ENCODE measurements at regions not wholly inside any gene's neighbourhood (a gene's known extent, or its start where the extent isn't known, plus 50 kb on each side); places are given as distances from the start of the nearest gene placed in this dataset.
"Not testable (repeated sequence)": the region's sequence is repeated elsewhere in the genome, so short reads cannot be mapped to it uniquely, and the experiment has no call there.

GRCh38 chr11:81203876-81204275 lies 1529.8 kb downstream of the FAM181B start:
- Histone ChIP-seq H3K4me1 (ENCODE audit: control insufficient read depth, insufficient read depth, low read length) (no peaks in the 10 kb centered on the region), H3K36me3 (ENCODE audit: control insufficient read depth, insufficient read depth, low read length) (no peaks in the 10 kb centered on the region), H3K4me3 (ENCODE audit: low read length) (no peak overlapping the region), H3K9me3 (ENCODE audit: control insufficient read depth, low read length) (no peaks in the 10 kb centered on the region), H3K27me3 (ENCODE audit: control insufficient read depth, insufficient read depth, low read length) (no peaks in the 10 kb centered on the region), H3K9ac (ENCODE audit: low read length) (no peak overlapping the region)

GRCh38 chr11:81197396-81197795 lies 1536.3 kb downstream of the FAM181B start:
- no peaks in the 10 kb centered on the region for H3K4me1 ChIP-seq (ENCODE audit: control insufficient read depth, insufficient read depth, low read length)
- H3K36me3 ChIP-seq (ENCODE audit: control insufficient read depth, insufficient read depth, low read length) = no peaks in the 10 kb centered on the region
- H3K9ac ChIP-seq (ENCODE audit: low read length) = no peak overlapping the region
- H3K27me3 ChIP-seq (ENCODE audit: control insufficient read depth, insufficient read depth, low read length) = no peaks in the 10 kb centered on the region
- no peaks in the 10 kb centered on the region for H3K9me3 ChIP-seq (ENCODE audit: control insufficient read depth, low read length)
- no peak overlapping the region for H3K4me3 ChIP-seq (ENCODE audit: low read length)

GRCh38 chr11:81192516-81192915 lies 1541.1 kb downstream of the FAM181B start:
- Histone ChIP-seq H3K36me3 (ENCODE audit: control insufficient read depth, insufficient read depth, low read length) (no peaks in the 10 kb centered on the region), H3K4me3 (ENCODE audit: low read length) (no peak overlapping the region), H3K27me3 (ENCODE audit: control insufficient read depth, insufficient read depth, low read length) (no peaks in the 10 kb centered on the region), H3K9me3 (ENCODE audit: control insufficient read depth, low read length) (no peaks in the 10 kb centered on the region), H3K9ac (ENCODE audit: low read length) (no peak overlapping the region), H3K4me1 (ENCODE audit: control insufficient read depth, insufficient read depth, low read length) (no peaks in the 10 kb centered on the region)

- no peaks in the 10 kb centered on the region for H3K9me3 ChIP-seq (ENCODE audit: control insufficient read depth, low read length)
- no peak overlapping the region for H3K4me3 ChIP-seq (ENCODE audit: low read length)
- no peaks in the 10 kb centered on the region for H3K4me1 ChIP-seq (ENCODE audit: control insufficient read depth, insufficient read depth, low read length)
- no peak overlapping the region for H3K9ac ChIP-seq (ENCODE audit: low read length)
- H3K36me3 ChIP-seq (ENCODE audit: control insufficient read depth, insufficient read depth, low read length) = no peaks in the 10 kb centered on the region
- H3K27me3 ChIP-seq (ENCODE audit: control insufficient read depth, insufficient read depth, low read length) = no peaks in the 10 kb centered on the region
These were observed 1543.1 kb downstream of the FAM181B start for GRCh38 chr11:81190546-81190945.

- not testable (repeated sequence) for H3K36me3 ChIP-seq (ENCODE audit: control insufficient read depth, insufficient read depth, low read length); H3K27me3 ChIP-seq (ENCODE audit: control insufficient read depth, insufficient read depth, low read length); H3K9me3 ChIP-seq (ENCODE audit: control insufficient read depth, low read length); H3K4me3 ChIP-seq (ENCODE audit: low read length); H3K9ac ChIP-seq (ENCODE audit: low read length); H3K4me1 ChIP-seq (ENCODE audit: control insufficient read depth, insufficient read depth, low read length)
These were observed 1546.6 kb downstream of the FAM181B start for GRCh38 chr11:81187033-81187432.

GRCh38 chr11:81174646-81175330 lies 1558.9 kb downstream of the FAM181B start:
- H3K36me3 ChIP-seq (ENCODE audit: control insufficient read depth, insufficient read depth, low read length) = no peaks in the 10 kb centered on the region
- no peaks in the 10 kb centered on the region for H3K9me3 ChIP-seq (ENCODE audit: control insufficient read depth, low read length)
- no peaks in the 10 kb centered on the region for H3K27me3 ChIP-seq (ENCODE audit: control insufficient read depth, insufficient read depth, low read length)
- H3K4me3 ChIP-seq (ENCODE audit: low read length) = no peak overlapping the region
- H3K4me1 ChIP-seq (ENCODE audit: control insufficient read depth, insufficient read depth, low read length) = no peaks in the 10 kb centered on the region
- no peak overlapping the region for H3K9ac ChIP-seq (ENCODE audit: low read length)

GRCh38 chr11:81165164-81165563 lies 1568.5 kb downstream of the FAM181B start:
- H3K27me3 ChIP-seq (ENCODE audit: control insufficient read depth, insufficient read depth, low read length) = no peaks in the 10 kb centered on the region
- no peaks in the 10 kb centered on the region for H3K36me3 ChIP-seq (ENCODE audit: control insufficient read depth, insufficient read depth, low read length)
- no peaks in the 10 kb centered on the region for H3K9me3 ChIP-seq (ENCODE audit: control insufficient read depth, low read length)
- H3K4me3 ChIP-seq (ENCODE audit: low read length) = no peak overlapping the region
- H3K4me1 ChIP-seq (ENCODE audit: control insufficient read depth, insufficient read depth, low read length) = no peaks in the 10 kb centered on the region
- H3K9ac ChIP-seq (ENCODE audit: low read length) = no peak overlapping the region

- H3K27me3 ChIP-seq (ENCODE audit: control insufficient read depth, insufficient read depth, low read length) = no peaks in the 10 kb centered on the region
- no peaks in the 10 kb centered on the region for H3K36me3 ChIP-seq (ENCODE audit: control insufficient read depth, insufficient read depth, low read length)
- H3K9me3 ChIP-seq (ENCODE audit: control insufficient read depth, low read length) = no peaks in the 10 kb centered on the region
- H3K4me1 ChIP-seq (ENCODE audit: control insufficient read depth, insufficient read depth, low read length) = no peaks in the 10 kb centered on the region
- no peak overlapping the region for H3K9ac ChIP-seq (ENCODE audit: low read length)
- H3K4me3 ChIP-seq (ENCODE audit: low read length) = no peak overlapping the region
These were observed 1573.8 kb downstream of the FAM181B start for GRCh38 chr11:81159900-81160299.

- no peak overlapping the region for H3K9ac ChIP-seq (ENCODE audit: low read length)
- no peaks in the 10 kb centered on the region for H3K4me1 ChIP-seq (ENCODE audit: control insufficient read depth, insufficient read depth, low read length)
- no peaks in the 10 kb centered on the region for H3K36me3 ChIP-seq (ENCODE audit: control insufficient read depth, insufficient read depth, low read length)
- H3K9me3 ChIP-seq (ENCODE audit: control insufficient read depth, low read length) = no peaks in the 10 kb centered on the region
- no peaks in the 10 kb centered on the region for H3K27me3 ChIP-seq (ENCODE audit: control insufficient read depth, insufficient read depth, low read length)
- no peak overlapping the region for H3K4me3 ChIP-seq (ENCODE audit: low read length)
These were observed 1598.1 kb downstream of the FAM181B start for GRCh38 chr11:81135570-81135969.

- H3K9ac ChIP-seq (ENCODE audit: low read length) = no peak overlapping the region
- no peak overlapping the region for H3K4me3 ChIP-seq (ENCODE audit: low read length)
- H3K36me3 ChIP-seq (ENCODE audit: control insufficient read depth, insufficient read depth, low read length) = no peaks in the 10 kb centered on the region
- no peaks in the 10 kb centered on the region for H3K27me3 ChIP-seq (ENCODE audit: control insufficient read depth, insufficient read depth, low read length)
- H3K4me1 ChIP-seq (ENCODE audit: control insufficient read depth, insufficient read depth, low read length) = no peaks in the 10 kb centered on the region
- H3K9me3 ChIP-seq (ENCODE audit: control insufficient read depth, low read length) = no peaks in the 10 kb centered on the region
These were observed 1604.0 kb downstream of the FAM181B start for GRCh38 chr11:81129618-81130017.

- no peak overlapping the region for H3K9ac ChIP-seq (ENCODE audit: low read length)
- no peaks in the 10 kb centered on the region for H3K36me3 ChIP-seq (ENCODE audit: control insufficient read depth, insufficient read depth, low read length)
- no peaks in the 10 kb centered on the region for H3K27me3 ChIP-seq (ENCODE audit: control insufficient read depth, insufficient read depth, low read length)
- no peaks in the 10 kb centered on the region for H3K4me1 ChIP-seq (ENCODE audit: control insufficient read depth, insufficient read depth, low read length)
- no peak overlapping the region for H3K4me3 ChIP-seq (ENCODE audit: low read length)
- H3K9me3 ChIP-seq (ENCODE audit: control insufficient read depth, low read length) = no peaks in the 10 kb centered on the region
These were observed 1620.9 kb downstream of the FAM181B start for GRCh38 chr11:81112718-81113117.

GRCh38 chr11:81104051-81104450 lies 1629.6 kb downstream of the FAM181B start:
- no peak overlapping the region for H3K4me3 ChIP-seq (ENCODE audit: low read length)
- H3K4me1 ChIP-seq (ENCODE audit: control insufficient read depth, insufficient read depth, low read length) = no peaks in the 10 kb centered on the region
- H3K9ac ChIP-seq (ENCODE audit: low read length) = no peak overlapping the region
- no peaks in the 10 kb centered on the region for H3K9me3 ChIP-seq (ENCODE audit: control insufficient read depth, low read length)
- no peaks in the 10 kb centered on the region for H3K36me3 ChIP-seq (ENCODE audit: control insufficient read depth, insufficient read depth, low read length)
- H3K27me3 ChIP-seq (ENCODE audit: control insufficient read depth, insufficient read depth, low read length) = no peaks in the 10 kb centered on the region

- H3K9me3 ChIP-seq (ENCODE audit: control insufficient read depth, low read length) = no peaks in the 10 kb centered on the region
- H3K4me1 ChIP-seq (ENCODE audit: control insufficient read depth, insufficient read depth, low read length) = peaks cover 5% of the 10 kb centered on the region
- no peak overlapping the region for H3K4me3 ChIP-seq (ENCODE audit: low read length)
- H3K9ac ChIP-seq (ENCODE audit: low read length) = no peak overlapping the region
- no peaks in the 10 kb centered on the region for H3K27me3 ChIP-seq (ENCODE audit: control insufficient read depth, insufficient read depth, low read length)
- H3K36me3 ChIP-seq (ENCODE audit: control insufficient read depth, insufficient read depth, low read length) = no peaks in the 10 kb centered on the region
These were observed 1635.2 kb downstream of the FAM181B start for GRCh38 chr11:81098471-81098870.
